ENCODE measurements at regions not wholly inside any gene's neighbourhood (a gene's known extent, or its start where the extent isn't known, plus 50 kb on each side); places are given as distances from the start of the nearest gene placed in this dataset.

DNA sequence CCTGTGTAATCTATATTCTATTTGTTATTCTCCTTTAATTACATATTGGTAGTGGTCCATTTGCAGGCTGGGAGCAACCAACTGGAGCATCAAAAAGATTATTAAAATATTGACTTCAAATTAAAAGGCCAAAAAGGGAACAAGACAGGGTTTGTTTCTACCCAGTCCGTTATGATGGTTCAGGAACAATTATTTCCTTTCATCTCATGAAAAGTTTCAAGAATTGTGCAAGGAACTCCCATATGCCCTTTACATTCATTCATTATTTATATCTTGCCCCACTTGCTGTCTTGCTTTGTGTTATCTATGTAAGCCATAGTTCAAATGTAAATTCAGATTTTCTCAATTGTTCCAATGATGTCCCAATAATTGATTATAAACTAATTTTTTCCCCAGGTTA, 58.7 kb upstream of the TLE1 start:
- TF ChIP-seq, protein P1, sequence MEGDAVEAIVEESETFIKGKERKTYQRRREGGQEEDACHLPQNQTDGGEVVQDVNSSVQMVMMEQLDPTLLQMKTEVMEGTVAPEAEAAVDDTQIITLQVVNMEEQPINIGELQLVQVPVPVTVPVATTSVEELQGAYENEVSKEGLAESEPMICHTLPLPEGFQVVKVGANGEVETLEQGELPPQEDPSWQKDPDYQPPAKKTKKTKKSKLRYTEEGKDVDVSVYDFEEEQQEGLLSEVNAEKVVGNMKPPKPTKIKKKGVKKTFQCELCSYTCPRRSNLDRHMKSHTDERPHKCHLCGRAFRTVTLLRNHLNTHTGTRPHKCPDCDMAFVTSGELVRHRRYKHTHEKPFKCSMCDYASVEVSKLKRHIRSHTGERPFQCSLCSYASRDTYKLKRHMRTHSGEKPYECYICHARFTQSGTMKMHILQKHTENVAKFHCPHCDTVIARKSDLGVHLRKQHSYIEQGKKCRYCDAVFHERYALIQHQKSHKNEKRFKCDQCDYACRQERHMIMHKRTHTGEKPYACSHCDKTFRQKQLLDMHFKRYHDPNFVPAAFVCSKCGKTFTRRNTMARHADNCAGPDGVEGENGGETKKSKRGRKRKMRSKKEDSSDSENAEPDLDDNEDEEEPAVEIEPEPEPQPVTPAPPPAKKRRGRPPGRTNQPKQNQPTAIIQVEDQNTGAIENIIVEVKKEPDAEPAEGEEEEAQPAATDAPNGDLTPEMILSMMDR (IDR thresholded peaks at IDR 0.05 in 8 of 11, conservative IDR thresholded peaks at IDR 0.05 in 3 of 11) = no peak
- TF ChIP-seq POLR2AphosphoS5 (IDR thresholded peaks at IDR 0.05) = no peak
